Neural crest cell (in vitro differentiated cells): ENCODE measurements at regions not wholly inside any gene's neighbourhood (a gene's known extent, or its start where the extent isn't known, plus 50 kb on each side); places are given as distances from the start of the nearest gene placed in this dataset.
"Not testable (repeated sequence)": the region's sequence is repeated elsewhere in the genome, so short reads cannot be mapped to it uniquely, and the experiment has no call there.

Source experiments
- DNase-seq: peaks from one replicate; pipeline ENCODE4 v3.0.0; 2021; ENCODE audit warnings: low read depth, mixed read lengths, low spot score
- H3K27ac Mint-ChIP-seq: one replicate; pipeline ENCODE4 v1.8.0; 2021; ENCODE audit warnings: mild to moderate bottlenecking, mixed read lengths; ENCODE audit not compliant: unreplicated experiment
- H3K27me3 Mint-ChIP-seq: 2 replicates; pipeline ENCODE4 v1.8.0; 2021; ENCODE audit warnings: low read depth, mild to moderate bottlenecking, mixed read lengths
- H3K36me3 Mint-ChIP-seq: 2 replicates; pipeline ENCODE4 v1.8.0; 2021; ENCODE audit warnings: low read depth, mild to moderate bottlenecking, mixed read lengths
- H3K4me1 Mint-ChIP-seq: 2 replicates; pipeline ENCODE4 v1.8.0; 2021; ENCODE audit warnings: mixed read lengths
- H3K4me3 Mint-ChIP-seq: one replicate; pipeline ENCODE4 v1.8.0; 2021; ENCODE audit warnings: mild to moderate bottlenecking, mixed read lengths
- H3K9me3 Mint-ChIP-seq: 2 replicates; pipeline ENCODE4 v1.8.0; 2021; ENCODE audit warnings: mixed read lengths
- CTCF ChIP-seq: fragments of 200-600 bp; sonication (generic); conservative IDR thresholded peaks from 2 replicates; pipeline ENCODE4 v1.5.0; 2021; ENCODE audit warnings: antibody characterized with exemption, mild to moderate bottlenecking

GRCh38 chr22:45090497-45090910, 73.2 kb upstream of the NUP50 start:
- Mint-ChIP-seq H3K27ac (no peak overlapping the region), H3K4me1 (peaks cover 11% of the 10 kb centered on the region), H3K9me3 (no peaks in the 10 kb centered on the region), H3K36me3 (no peaks in the 10 kb centered on the region), H3K4me3 (no peak overlapping the region), H3K27me3 (peaks cover 3% of the 10 kb centered on the region)
- peak; percentile 17 for DNase-seq
- TF ChIP-seq CTCF = peak; percentile 25

- H3K9me3 Mint-ChIP-seq = no peaks in the 10 kb centered on the region
- peak overlapping the region; percentile 86 for H3K27ac Mint-ChIP-seq
- TF ChIP-seq CTCF = no peak
- no peaks in the 10 kb centered on the region for H3K36me3 Mint-ChIP-seq
- H3K4me3 Mint-ChIP-seq = no peak overlapping the region
- peaks cover 11% of the 10 kb centered on the region for H3K4me1 Mint-ChIP-seq
- DNase-seq = no peak
- H3K27me3 Mint-ChIP-seq = peaks cover 5% of the 10 kb centered on the region
Measured at GRCh38 chr22:45091254-45091854, 72.4 kb upstream of the NUP50 start.

GRCh38 chr22:45091875-45092274, 71.8 kb upstream of the NUP50 start:
- peak overlapping the region; percentile 86 for H3K27ac Mint-ChIP-seq
- H3K4me3 Mint-ChIP-seq, DNase-seq, H3K36me3 Mint-ChIP-seq, H3K27me3 Mint-ChIP-seq, H3K9me3 Mint-ChIP-seq: not testable (repeated sequence)
- H3K4me1 Mint-ChIP-seq = peaks cover 11% of the 10 kb centered on the region

- H3K27ac Mint-ChIP-seq = no peak overlapping the region
- TF ChIP-seq CTCF = no peak
Measured at GRCh38 chr22:45092644-45093043, 71.1 kb upstream of the NUP50 start.

GRCh38 chr22:45093609-45094008, 70.1 kb upstream of the NUP50 start:
- H3K9me3 Mint-ChIP-seq = no peaks in the 10 kb centered on the region
- H3K4me3 Mint-ChIP-seq = no peak overlapping the region
- no peak for TF ChIP-seq CTCF
- no peak overlapping the region for H3K27ac Mint-ChIP-seq
- H3K36me3 Mint-ChIP-seq = no peaks in the 10 kb centered on the region
- peaks cover 11% of the 10 kb centered on the region for H3K4me1 Mint-ChIP-seq
- DNase-seq = no peak
- H3K27me3 Mint-ChIP-seq = peaks cover 16% of the 10 kb centered on the region

More at GRCh38 chr22:45092644-45093043, 71.1 kb upstream of the NUP50 start:
- no peaks in the 10 kb centered on the region for H3K9me3 Mint-ChIP-seq
- no peak overlapping the region for H3K4me3 Mint-ChIP-seq
- H3K4me1 Mint-ChIP-seq = peaks cover 11% of the 10 kb centered on the region
- no peaks in the 10 kb centered on the region for H3K36me3 Mint-ChIP-seq
- H3K27me3 Mint-ChIP-seq = peaks cover 13% of the 10 kb centered on the region
- DNase-seq = no peak

- Mint-ChIP-seq H3K27me3 (peaks cover 16% of the 10 kb centered on the region), H3K9me3 (no peaks in the 10 kb centered on the region), H3K27ac (no peak overlapping the region), H3K4me3 (no peak overlapping the region), H3K4me1 (peaks cover 11% of the 10 kb centered on the region), H3K36me3 (no peaks in the 10 kb centered on the region)
- no peak for DNase-seq
- TF ChIP-seq CTCF = no peak
Measured at GRCh38 chr22:45094081-45094720, 69.5 kb upstream of the NUP50 start.
